GM18951 (cell line): ENCODE measurements at regions not wholly inside any gene's neighbourhood (a gene's known extent, or its start where the extent isn't known, plus 50 kb on each side); places are given as distances from the start of the nearest gene placed in this dataset.

ENCODE experiments used
- POLR2A ChIP-seq: IDR thresholded peaks from 4 replicates; pipeline ENCODE4 v1.6.1; 2011; ENCODE audit warnings: mild to moderate bottlenecking; ENCODE audit not compliant: insufficient read length, insufficient read depth; ENCODE audit errors: extremely low read depth
- in situ Hi-C: fragments of 300-500 bp; cut with MboI; formaldehyde crosslinking; loops from one replicate; pipeline ENCODE4 v1.12.0; 2022; ENCODE audit warnings: low sequenced_read_pairs, mixed read lengths, inconsistent platforms; ENCODE audit not compliant: unreplicated experiment

GRCh38 chr4:116913451-116913850, 171.9 kb downstream of the TRAM1L1 start:
- in situ Hi-C loops = no loop called here
- TF ChIP-seq POLR2A = no peak

DNA sequence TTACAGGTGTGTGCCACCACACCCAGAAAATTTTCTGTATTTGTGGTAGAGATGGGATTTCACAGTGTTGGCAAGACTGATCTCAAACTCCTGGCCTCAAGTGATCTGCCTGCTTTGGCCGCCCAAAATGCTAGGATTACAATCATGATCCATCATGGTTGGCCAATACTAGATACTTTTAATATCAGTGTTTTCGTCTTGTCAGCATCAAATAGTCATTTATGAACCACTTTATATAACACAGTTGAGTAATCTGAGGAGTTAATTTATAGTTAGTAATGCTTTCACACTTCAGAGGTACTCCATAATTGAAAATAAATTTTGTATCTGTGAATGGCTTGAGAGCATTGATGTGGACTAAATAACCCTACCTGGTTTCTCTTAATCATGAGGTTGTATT, 178.6 kb downstream of the TRAM1L1 start:
- TF ChIP-seq POLR2A = no peak
- in situ Hi-C loops = no loop called here

DNA sequence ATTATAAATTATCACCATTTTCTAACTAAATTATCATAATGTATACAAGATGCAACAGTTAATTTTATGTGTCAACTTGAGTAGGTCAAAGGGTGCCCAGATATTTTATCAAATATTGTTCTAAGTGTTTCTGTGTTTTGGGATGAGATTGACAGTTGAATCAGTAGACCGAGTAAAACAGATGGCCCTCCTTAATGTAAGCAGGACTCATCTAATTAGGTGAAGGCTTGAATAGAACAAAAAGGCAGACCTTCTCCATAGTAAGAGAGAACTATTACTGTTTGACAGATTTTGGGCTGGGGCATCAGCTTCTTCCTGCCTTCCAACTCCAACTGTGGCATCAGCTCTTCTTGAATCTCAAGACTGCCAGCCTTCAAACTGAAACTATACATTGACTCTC, 185.8 kb downstream of the TRAM1L1 start:
- no peak for TF ChIP-seq POLR2A
- in situ Hi-C loops = no loop called here

GRCh38 chr4:116885579-116885978, 199.8 kb downstream of the TRAM1L1 start:
- no peak for TF ChIP-seq POLR2A
- in situ Hi-C loops = no loop called here

DNA sequence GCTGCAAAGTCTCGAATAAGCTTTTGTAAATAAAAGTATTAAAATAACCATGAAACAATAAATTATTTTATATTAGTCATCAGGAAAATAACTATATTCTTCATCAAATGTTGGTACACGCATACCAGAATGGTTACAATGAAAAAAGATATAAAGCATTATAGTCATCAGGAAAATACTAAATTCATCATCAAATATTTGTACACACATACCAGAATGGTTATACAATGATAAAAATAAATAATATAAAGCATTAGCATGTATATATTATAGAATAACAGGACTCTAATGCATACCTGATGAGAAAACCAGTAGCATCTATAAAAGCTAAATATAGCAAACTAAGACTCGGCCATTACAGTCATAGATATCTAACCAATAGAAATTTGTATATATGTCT, 202.9 kb downstream of the TRAM1L1 start:
- TF ChIP-seq POLR2A = no peak
- in situ Hi-C loops = no loop called here

GRCh38 chr4:116881077-116881476, 204.3 kb downstream of the TRAM1L1 start:
- TF ChIP-seq POLR2A = no peak
- in situ Hi-C loops = no loop called here

DNA sequence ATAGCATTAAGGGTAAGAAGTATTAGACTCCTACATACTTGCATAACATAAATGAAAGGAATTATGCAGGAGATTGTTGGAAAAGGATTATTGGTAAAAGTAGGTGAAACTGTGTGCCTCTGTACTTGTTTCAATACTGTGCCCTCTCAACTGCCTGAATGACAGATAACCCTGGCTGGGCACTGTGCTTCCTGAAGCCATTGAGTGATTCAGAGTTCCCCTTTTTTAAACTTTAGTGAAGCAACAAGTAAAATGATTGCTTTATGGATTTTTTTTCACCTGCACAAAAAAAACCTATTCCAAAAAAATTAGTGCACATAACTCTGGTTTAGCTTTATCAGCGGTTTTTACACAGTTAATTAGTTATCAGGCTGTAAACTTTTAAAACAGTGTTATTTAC, 204.8 kb downstream of the TRAM1L1 start:
- in situ Hi-C loops = no loop called here
- no peak for TF ChIP-seq POLR2A

- TF ChIP-seq POLR2A = no peak
- in situ Hi-C loops = no loop called here
Observed at GRCh38 chr4:116878280-116878679, 207.1 kb downstream of the TRAM1L1 start.

DNA sequence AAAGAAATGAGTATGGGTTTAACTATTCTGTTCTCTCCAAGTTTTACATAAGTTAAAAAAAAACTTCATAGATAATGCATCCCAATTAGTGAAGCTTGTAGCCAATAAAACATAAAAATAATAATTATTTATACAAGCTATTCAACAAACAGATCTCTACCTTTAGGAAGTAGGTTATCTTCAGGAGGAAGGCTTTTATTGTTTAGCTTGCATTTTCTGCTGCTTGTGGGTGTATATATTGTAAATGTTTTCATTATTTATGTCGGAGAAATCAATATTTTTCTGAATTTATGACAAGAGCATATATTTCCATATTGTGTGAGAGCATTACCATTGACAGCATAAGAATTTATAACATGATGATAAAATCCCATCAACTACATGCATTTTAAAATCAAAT, 208.3 kb downstream of the TRAM1L1 start:
- no peak for TF ChIP-seq POLR2A
- in situ Hi-C loops = no loop called here

DNA sequence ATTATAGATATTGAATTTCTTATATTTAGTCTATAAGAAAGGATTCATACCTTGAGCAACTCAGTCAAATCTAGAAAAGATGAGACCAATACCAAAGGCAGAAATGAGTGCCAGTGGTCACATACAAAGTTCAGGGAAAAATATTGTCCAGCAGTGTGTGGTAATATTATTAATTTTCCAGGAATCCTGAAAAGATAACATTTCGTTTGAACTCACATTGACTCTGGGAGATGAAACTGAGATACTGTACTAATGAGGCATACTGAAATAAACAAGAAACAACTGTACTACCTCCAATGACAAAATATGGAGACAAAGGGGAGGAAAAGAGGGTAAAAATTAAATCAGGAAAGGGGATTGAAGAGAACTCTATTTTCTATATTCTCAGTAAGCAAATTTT, 212.4 kb downstream of the TRAM1L1 start:
- no peak for TF ChIP-seq POLR2A
- in situ Hi-C loops = no loop called here

- in situ Hi-C loops = no loop called here
- TF ChIP-seq POLR2A = no peak
Observed at GRCh38 chr4:116872308-116872707, 213.1 kb downstream of the TRAM1L1 start.

- TF ChIP-seq POLR2A = no peak
- in situ Hi-C loops = no loop called here
Observed at GRCh38 chr4:116870686-116871085, 214.7 kb downstream of the TRAM1L1 start.

DNA sequence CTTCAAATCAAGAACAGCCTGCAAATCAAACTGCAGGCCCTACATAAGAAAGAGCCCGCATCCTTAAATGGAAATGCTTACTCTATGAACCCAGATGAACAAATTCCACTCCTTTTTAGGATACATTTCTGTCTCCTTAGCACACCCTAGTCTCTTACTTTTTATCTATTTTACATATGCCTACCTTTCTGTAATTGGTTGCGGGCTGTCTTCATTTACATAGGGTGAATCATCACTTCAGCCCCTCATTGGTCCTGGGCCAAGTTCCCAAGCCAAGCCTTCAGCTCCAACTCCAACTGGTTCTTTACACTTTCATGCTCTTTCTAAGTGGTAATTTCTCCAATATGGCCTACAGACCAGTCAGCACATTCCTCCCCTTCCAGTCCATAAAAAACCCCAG, 219.3 kb downstream of the TRAM1L1 start:
- in situ Hi-C loops = no loop called here
- TF ChIP-seq POLR2A = no peak

DNA sequence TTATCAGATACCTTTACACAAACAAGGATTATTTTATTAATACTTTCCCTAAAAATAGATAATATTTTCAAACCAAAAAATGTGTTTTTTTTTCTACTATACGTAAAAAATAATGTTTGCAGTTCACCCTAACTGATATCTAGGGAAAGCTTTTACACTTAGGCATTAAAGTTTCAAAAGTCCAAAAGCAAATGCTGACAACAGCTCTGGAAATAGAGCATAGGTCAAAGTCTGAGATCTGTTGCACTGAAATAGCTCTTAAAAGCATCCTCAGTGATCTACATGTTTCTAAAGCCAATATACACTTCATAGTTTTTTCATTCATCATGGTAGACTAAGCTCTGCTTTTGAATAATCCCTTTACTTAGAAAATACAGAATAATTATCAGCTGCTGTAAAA, 222.8 kb downstream of the TRAM1L1 start:
- in situ Hi-C loops = no loop called here
- no peak for TF ChIP-seq POLR2A

- TF ChIP-seq POLR2A = no peak
Observed at GRCh38 chr4:116860891-116861290, 224.5 kb downstream of the TRAM1L1 start.

More at GRCh38 chr4:116860891-116861290, 224.5 kb downstream of the TRAM1L1 start:
- in situ Hi-C loops = no loop called here
